ENCODE measurements at regions not wholly inside any gene's neighbourhood (a gene's known extent, or its start where the extent isn't known, plus 50 kb on each side); places are given as distances from the start of the nearest gene placed in this dataset.

DNA sequence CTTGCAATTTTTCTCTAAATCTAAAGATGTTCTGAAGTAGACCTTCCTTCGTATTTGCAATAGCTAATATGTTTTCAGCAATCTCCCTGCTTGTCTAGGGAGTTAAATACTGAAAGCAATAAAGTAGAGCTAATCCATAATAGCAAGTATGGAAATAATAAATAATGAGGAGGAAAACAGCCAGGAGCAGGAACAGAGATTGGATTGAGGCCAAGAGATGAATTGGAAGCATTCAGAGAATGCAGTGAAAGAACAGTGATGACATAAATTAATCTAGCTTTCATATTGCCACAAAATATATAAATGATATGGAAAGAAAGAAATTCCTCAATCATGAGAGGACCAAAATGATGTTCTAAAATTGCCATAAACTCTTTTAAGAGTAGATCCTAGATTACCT, 679.7 kb downstream of the METTL4 start:
- DNase-seq, result no peak

DNA sequence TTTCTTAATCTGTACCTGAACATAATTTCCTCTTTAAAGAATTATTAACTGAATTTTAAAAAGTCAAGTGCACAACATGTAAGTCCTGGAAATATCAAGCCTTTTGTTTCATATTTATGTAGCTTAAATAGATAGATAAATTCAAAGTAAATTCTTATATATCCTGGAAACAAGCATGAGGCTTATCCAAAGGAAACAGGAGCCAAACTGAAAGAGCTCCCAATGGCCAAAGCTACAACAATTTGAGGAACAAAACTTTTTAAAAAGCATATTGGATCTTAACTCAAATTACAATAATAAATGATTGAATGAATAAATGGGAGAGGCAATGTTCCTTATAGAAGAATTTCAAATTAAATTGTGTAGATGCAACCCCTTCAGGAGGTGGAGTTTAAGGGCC, 679.1 kb downstream of the METTL4 start:
- DNase-seq, result no peak

DNA sequence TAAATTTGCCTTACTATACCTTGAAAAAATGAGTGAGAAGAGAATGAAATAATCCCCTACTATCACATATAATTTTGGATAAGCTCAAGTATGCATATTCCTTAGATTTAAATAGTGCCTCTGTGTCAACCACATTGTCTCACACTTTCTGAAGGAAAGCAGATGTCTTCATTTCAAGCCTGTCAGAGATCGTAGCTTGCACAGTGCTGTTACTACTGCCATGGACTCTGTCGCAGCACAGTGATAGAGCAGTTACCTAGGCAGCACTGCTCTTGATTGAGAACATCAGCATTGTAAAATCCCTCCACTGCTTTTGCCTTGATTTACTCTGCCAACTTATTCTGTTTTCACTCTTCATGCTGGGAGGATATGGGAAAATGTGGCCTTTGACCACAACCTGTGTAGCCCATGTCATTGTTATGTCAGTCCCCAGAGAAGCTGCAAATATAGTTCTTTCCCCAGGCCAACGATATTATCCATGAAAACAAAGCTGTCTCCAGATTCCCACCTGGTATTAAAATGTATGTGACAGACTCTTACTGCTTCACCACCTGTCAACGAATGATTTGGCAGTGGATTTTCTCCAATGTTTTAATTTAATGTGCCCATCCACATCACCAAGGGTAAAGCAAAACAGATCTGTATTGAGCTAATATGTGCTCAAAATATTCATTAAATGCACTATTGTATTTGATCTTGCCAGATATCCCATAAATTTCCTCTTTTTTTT, 675.7 kb downstream of the METTL4 start:
- DNase-seq, result no peak

GRCh38 chr18:1906421-1906820, 664.9 kb downstream of the METTL4 start:
- DNase-seq, result no peak

GRCh38 chr18:1907470-1908206, 663.7 kb downstream of the METTL4 start:
- no peak for DNase-seq

DNA sequence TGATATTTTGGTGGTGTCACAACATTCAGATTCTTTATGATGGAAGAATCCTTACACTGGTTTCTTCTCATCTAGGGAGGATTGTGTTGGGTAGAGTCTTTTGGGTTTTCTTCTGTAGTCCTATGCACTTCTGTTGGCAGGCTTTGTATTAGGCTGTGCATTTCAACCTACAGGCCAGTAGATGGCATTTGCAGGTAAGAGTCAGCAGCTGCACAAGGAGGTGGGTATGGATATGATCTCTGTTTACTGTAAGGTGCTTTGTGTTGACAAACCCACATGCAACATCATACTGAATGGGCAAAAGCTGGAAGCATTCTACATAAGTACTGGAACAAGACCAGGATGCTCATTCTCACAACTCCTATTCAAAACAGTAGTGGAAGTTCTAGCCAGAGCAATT, 656.8 kb downstream of the METTL4 start:
- no peak for DNase-seq

DNA sequence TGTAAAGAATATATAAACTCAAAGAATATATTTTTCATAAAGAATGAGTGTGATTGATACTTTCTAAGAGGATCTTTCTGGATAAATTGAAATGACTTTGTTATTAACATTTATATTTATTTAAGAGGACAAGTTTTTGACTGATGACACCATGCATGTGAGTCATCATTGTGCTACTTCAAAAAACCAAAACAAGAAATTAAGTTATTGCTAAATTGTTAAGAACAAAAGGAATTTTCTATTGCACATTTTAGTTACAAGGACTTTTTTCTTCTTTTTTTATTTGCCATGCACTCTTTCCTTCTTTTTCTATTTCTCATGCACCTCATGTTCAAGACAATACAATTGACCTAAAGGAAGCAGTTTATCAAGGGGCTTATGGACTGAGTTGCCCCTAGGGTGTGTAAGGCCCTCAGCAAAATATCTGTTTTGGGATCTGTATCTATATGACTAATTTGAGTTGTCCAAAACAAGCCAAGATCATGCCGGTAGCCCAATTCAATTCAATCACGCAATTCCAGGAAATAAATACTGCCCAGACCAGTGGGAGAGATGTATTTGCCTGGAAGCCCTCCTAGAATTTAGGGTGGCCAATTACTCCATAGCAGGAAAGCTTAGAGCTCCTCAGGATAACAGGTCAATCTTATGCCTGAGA, 654.3 kb downstream of the METTL4 start:
- no peak for DNase-seq

- no peak for DNase-seq
Observed at GRCh38 chr18:1917569-1917968, 653.7 kb downstream of the METTL4 start.

DNA sequence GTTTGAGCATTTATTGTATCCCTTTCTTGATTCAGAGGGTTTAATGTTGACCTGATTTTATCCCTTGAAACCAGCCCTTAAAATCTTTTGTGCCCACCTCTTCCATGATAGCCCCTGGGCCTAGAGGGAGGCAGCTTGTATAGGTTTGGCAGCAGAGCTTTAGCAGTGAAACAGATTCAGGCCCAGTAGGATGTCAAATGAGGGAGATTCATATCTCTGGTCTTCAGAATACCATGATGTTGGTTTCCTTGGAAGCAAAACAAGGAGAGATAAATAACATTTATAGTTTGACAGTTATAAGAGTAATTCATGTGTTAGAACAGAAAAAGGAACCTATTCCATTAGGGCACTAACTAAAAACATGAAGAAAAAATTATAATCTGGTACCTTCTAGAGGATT, 649.2 kb downstream of the METTL4 start:
- no peak for DNase-seq

DNA sequence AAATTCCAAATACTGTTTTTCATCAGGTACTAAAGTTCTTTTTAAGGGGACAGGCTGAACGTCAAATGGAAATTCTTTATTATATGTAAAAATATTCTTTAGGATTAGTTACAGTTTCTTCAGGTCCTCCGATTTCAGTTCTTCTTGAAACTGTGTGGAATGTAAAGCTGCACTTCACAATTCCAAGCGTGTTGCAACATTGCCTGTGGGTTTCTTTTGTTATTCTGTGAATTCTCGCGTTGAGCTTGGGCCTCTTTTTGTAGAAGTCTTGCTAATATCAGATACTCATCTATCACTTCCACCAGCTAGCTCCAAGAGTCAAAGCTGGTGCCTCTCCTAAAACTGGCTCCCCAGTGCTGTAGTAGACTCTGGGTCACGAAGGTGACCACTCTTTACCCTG, 642.6 kb downstream of the METTL4 start:
- DNase-seq, result no peak

DNA sequence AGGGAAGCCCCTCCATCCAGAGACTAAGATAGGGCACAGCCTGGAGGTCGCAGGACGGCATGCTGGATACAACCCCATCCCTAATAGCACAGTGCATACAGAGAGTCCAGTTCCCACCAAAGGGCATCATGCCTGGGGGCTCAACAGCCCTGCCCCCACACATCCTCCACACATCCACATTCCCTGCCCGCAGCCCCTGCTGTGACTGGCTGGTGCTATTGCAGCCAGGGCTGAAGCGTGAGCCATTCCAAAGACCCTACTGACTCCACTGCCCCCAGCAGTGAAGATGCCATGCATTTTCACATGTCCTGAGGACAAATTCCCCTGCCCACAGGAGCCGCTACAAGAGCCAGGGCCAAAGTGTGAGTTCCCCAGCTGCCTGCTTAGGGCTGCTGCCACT, 641.6 kb downstream of the METTL4 start:
- no peak for DNase-seq

GRCh38 chr18:1930291-1931270, 640.7 kb downstream of the METTL4 start:
- DNase-seq, result no peak

GRCh38 chr18:1952486-1952885, 618.8 kb downstream of the METTL4 start:
- DNase-seq, result no peak

GRCh38 chr18:1954583-1955312, 616.6 kb downstream of the METTL4 start:
- no peak for DNase-seq

GRCh38 chr18:1958798-1959197, 612.5 kb downstream of the METTL4 start:
- no peak for DNase-seq

GRCh38 chr18:1965016-1965415, 606.3 kb downstream of the METTL4 start:
- DNase-seq, result no peak

- no peak for DNase-seq
Observed at GRCh38 chr18:1965541-1965940, 605.8 kb downstream of the METTL4 start.

DNA sequence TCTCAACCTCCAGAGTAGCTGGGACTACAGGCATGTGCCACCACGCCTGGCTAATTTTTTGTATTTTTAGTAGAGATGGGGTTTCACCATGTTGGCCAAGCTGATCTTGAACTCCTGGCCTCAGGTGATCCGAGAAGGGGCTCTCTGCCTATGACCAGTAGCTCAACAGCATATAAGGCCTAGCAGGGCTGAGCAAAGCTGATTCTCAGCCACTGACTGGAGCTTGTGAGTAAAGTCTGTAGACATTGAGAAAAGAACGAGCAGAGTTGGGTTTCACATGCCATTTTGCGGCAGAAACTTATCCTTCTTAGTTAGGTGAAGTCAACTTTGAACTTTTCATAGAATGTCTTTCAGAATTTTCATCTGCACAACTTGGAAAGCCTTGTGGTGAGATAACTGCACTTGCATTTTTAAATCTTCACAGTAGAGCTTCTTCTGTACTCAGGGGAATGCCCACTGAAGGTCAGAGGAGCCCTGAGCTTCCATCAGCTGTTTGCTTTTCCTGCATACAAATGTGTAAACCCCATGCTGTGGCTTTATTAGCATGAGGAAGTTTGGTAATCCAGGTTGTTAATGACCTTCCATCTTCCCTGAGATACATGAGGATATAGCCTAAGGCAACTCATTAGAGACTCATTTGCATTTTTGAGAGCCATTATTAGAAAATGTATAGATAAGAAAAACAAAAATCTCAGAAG, 602.4 kb downstream of the METTL4 start:
- DNase-seq, result no peak

GRCh38 chr18:1976484-1976883, 594.8 kb downstream of the METTL4 start:
- no peak for DNase-seq

DNA sequence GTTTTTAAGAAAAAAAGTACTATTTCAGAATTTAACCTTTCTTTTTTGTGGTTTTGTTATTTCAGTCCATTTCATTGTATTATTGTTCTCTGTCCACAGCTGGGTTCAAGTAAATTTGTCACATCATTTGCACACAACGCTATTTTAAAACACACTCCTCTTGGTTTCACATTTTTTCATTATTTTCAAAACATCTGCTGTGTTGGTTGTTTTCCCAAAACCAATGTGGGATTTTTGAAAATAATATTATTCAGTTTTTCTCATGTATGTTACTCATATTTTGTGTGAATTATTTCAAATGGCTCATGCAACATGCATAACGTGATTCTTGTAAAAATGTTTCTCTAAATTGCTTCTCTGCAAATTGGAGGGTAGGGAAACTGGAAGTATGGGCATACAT, 589.2 kb downstream of the METTL4 start:
- DNase-seq, result no peak

Measured in dermis blood vessel endothelial cell (primary cell).